NCI-H69 (cell line): ENCODE measurements at regions not wholly inside any gene's neighbourhood (a gene's known extent, or its start where the extent isn't known, plus 50 kb on each side); places are given as distances from the start of the nearest gene placed in this dataset.
A peak's percentile ranks its signal among the peaks of the same experiment; 100 is the strongest.

Experiments
- DNase-seq: peaks from one replicate; lab custom pipeline; 2025; lab: John Stamatoyannopoulos, UW

DNA sequence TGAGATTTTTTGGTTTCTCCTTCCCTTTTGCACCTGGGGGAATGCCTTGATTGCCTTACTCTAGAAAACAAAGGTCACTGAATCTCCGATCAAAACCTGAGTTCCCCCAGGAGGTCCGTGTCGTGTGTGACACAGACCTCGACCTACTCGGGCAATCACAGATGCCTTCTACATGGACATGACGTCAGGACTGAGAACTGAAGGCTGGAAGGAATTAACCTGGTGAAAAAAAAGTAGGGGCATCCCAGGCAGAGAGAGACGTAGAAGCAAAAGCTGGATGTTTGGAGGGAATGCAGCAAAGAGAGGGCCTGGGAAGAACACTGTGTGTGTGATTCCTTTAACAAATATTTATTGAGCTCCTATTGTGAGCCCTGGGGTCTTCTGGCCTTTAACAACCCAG, 178.0 kb downstream of the PRDM2 start:
- no peak for DNase-seq

DNA sequence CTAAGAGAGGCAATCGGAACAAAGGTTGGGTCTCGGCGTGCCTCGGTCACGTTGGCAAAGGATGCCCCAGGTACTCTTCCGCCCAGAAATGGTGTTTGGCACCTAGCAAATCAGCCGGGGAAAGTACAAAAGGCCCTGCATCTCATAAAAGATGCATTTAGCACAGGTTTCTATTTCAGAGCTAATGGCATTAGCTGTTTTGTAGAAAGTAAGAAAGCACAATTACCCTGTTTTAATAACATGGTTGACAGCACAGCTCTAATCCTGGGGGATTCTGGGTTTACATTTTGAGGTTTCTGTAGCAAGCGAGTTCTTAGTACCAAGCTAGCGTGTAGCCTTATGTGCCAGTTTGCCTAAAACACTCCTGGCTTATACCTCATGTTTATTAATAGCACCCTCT, 178.5 kb downstream of the PRDM2 start:
- DNase-seq = no peak

DNA sequence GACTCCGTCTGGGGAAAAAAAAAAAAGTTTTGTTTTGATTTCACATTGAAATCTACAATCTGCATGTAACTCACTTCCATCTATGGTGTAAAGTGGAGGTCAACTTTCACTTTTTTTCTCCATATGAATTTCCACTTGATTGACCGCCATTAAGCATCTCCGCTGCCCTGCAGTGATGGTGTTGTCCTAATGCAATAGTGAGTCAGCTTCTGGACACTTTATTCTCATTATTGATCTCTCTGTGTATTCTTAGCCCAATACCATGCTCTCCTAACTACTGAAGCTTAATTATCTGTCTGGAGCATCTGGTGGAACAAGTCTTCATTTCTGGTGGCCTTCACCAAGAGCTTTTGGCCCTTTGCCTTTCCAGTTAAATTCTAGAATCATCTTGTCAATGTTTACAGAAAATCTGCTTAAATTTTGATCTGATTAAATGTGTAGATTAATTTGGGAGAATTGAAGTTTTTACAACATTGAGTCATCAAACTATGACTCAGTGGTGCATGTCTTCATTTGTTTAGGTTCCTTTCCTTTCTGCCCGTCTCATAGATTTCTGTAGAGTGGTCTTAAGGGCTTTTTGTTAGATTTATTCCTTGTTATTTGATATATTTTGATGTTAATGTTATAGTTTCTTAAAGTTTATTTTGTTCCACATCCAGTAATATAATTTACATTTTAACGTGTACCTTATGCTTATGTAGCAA, 181.5 kb downstream of the PRDM2 start:
- no peak for DNase-seq

DNA sequence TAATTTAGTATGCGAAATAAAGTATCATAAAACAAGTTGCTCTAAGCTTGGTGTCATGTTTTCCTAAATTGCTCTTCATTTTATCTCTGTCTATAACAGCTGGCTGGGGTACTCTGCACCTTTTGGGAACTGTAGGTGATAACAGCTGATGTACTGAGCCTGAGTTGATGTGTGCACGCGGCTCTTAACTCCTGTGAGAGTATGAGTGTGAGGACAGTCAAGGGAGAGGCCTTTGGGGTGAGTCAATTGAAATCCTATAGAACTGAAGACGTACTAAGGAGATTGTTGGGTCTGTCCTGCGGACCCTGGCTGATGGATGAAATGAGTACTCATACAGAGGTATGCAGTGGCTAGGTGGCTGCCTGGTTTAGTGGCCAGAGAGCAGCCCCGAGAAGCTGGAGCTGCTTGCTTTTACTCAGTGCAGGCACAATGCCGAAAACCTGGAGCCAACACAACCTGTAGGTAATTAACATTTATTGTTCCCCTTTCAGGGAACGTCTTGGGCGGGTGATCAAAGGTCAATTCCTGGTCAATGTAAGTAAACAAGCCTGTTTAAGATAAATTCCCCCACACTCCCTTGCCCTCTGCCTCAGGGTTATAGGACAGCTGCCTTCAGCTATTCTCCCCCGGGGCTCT, 188.5 kb downstream of the PRDM2 start:
- no peak for DNase-seq

DNA sequence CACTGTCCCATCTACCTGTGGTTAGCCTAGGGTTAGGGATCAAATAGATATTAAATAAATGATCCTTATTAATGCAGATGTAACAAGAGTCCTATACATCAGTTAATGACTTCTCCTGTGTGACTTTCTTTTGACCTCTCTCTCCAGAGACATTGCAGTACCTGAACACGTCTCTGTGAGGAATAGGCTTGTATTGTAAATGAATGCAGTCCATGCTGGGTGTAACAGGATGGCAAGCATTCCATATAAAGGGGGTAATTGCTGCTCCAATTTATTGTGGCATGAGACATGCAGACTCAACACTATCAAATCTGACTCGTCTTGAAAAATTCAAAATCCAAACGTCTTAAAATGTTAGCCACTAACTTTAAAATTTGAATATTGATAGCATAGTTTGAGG, 189.5 kb downstream of the PRDM2 start:
- DNase-seq = no peak

DNA sequence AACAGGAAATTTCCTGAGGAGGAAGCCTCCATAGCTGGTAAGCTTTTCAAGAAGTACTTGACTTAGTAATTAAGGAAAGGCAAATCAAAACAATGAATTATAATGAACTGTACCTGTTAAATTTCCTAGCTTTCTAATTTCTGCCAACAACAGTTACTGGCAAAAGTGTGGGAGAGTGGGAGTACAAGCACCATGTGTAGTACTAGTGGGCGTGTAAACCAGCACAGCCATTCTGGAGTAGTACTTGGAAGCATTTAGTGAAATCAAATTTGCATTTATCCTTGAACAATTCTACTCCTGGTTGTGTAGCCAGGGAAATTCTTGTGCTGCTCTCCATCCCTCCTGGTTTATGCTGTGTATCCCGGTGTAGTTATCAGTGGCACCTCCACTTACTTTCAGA, 190.8 kb downstream of the PRDM2 start:
- DNase-seq = no peak

DNA sequence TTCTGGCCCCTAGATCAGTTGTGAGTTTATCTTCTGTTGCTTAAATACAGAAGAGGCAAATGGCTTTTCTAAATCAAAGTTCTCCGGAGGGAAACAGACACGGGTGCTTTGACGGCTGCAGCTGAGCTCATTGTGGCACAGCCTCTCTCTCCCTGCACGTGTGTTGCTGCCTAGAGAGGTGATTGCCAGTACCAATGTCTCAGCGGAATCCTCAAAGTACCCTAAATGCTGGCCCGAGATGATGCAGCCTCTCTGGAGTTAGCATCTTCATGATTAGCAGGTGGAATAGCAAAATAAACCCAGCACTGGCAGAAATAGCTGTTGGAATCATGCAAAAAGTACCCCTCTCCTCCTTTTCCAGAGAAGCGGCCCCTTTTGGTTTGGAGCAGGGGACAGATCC, 192.2 kb downstream of the PRDM2 start:
- DNase-seq = no peak

DNA sequence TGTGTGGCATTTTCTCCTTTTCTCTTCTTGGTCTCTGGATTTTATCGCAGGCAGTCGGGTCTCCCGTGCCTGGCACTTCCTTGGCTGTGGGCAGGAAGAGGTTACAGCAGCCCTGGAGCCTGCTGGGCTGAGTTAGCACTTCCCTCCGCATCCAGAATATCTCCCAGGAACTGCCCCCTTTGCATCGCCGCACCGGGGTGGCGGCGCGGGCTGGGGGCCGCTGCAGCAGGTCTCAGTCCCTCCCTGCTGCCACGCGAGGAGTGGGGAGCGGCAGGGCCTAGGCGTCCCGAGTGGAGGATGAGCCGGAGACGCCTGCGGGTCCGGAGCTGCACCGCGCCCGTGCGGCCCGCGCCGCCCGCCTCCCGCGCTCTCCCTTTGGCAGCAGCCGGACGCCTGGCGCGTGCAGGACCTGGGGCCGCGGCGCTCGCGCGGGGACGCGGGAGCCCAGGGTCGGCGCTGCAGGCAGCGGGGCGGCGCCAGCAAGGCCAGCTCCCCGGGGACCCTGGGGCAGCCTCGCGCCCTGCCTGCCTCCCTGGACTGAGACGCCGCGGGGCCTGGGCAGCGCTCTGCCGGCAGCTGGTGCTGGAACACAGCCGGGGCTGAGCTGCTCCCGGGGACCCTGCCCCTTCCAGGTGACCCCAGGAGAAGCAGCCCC, 192.8 kb downstream of the PRDM2 start:
- DNase-seq = peak; percentile 16

DNA sequence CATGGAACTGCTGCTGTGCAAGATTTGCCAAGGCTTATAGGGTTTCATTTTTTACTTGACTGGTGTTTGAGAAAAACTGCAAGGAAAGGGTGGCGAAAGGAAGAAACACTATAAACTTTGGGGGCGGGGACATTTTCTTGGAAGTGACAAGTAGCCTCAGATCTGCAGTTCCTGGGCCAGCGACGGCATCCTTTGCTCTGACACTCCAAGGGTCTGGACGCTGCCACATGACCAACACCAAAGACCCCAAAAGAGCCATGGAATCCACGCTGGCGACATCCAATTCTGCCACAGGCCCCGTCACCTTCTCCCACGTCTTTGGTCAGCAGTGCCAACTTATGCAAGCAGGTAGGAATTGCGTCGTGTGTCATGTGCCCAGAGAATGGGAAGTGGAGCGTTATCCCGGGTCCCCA, 193.4 kb downstream of the PRDM2 start:
- DNase-seq = no peak

DNA sequence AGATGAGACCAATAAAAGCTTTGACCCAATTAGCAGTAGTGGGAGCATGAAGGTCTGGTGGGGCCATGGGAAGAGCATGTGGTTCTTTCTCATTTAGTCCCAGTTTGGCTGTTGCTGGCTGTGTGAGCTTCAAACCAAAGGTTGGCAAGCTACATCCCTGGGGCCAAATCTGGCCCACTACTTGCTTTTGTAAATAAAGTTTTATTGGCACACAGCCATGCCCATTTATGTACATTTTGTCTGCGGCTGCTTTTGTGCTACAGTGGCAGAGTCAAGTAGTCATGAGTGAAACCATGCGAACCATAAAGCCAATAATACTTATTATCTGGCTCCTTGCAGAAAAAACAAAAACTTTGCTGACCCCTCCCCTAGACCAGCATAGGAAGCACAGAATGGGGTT, 196.9 kb downstream of the PRDM2 start:
- DNase-seq = peak; percentile 0

DNA sequence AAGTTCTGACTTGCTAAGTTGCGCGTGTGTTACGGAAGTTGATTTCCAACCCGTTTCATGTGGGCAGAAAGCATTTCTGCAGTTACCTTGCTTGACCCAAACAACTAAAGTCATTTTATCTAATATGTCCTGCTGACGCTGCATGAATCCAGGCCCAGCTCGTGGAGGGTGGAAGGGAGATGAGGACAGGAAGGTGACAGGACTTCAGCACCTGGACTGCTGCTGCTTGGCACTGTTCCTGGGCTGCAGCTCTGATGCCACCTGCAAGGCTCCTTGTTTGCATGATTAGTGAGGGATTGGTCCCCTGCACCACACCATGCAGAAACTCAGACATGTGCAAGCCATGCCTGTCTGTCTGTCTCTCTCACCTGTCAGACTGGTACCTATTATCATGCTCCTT, 198.4 kb downstream of the PRDM2 start:
- DNase-seq = no peak

DNA sequence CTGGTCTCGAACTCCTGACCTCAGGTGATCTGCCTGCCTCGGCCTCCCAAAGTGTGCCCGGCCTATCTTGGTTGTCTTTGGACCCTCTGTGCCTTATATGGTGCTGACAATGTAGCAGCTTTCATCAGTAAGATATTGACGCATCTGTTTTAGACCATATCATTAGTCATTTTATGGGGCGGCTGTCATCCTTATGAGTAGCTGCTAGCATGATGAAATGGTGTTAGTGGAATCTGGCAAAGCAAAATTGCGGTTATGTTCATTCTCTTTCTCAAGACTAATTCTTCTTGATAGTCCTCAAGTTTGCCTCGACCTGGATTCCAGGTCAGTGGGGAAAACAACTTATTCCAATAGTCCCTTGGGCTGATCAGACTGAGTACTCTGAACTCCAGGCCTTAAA, 199.9 kb downstream of the PRDM2 start:
- no peak for DNase-seq

DNA sequence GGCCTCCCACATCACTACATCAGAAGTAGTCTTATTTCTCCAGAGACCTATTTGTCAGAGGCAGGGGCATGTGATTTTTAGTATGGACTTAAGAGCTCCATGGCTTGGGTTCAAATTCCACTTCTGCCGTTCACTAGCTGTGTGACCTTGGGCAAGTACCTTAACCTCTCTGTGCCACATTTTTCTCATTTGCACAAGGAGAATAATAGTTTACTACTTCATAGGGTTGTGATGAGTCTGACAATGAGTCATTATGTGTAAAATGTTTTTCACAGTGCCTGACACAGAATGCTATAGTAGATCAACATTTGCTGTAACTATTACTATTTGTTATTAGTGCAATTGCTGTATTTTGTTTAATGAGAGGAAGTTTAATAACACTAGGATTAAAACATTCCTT, 200.6 kb downstream of the PRDM2 start:
- no peak for DNase-seq

DNA sequence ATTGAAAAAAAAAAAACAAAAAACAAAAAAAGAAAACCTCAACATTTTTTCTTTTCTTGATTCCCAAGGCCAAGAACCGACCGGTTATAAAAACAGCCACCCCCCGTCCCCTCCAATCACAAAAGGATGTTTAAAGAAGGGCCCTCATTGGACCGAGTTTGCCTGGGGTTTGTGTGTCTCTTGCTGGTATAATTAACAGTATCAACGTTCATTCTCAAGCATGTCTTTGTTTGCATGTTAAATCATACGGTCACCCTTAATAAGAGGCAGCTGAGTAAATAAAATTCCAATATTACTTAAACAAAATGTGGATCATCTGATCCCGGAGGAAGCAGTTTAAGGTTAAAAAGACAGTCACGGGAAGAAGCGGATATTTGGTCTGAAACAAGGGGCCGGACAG, 201.1 kb downstream of the PRDM2 start:
- peak; percentile 71 for DNase-seq

DNA sequence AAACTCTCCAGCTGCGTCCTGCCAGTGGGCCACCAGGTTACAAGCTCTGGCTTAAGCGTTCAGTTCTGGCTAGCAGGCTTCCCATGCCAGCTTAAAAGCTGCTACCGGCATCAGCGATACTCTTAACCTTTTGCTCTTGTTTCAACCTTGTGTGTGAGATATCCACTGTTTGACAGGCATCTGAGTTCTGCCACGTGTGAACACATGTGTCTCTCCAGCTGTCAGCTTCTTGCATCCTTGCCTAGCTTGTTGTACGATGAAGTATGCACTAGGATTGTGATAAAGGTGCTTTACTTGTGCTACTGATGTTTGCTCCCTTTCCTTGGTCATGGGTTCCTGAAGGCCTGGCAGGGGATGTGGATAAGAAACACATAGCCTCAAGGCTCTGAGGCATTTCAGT, 201.6 kb downstream of the PRDM2 start:
- DNase-seq = no peak

DNA sequence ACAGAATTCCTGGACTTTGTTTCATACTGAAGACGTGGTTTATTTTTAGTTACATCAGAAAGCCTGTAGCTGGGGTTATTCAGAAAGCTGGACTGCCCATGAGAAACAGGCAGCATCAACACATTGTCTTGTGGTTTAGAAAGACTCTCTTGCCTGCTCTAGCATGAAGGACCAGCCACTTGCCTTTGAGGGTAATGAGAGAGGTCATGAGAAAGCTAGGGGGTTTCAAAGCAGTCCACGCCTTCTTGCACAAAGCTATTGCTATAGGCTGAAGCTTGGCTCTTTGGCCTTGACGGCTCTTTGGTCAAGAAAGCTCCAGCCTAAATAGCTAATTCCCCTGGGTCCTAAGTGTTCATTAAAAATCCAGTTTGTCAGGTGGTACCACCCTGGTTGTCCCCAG, 208.1 kb downstream of the PRDM2 start:
- no peak for DNase-seq

DNA sequence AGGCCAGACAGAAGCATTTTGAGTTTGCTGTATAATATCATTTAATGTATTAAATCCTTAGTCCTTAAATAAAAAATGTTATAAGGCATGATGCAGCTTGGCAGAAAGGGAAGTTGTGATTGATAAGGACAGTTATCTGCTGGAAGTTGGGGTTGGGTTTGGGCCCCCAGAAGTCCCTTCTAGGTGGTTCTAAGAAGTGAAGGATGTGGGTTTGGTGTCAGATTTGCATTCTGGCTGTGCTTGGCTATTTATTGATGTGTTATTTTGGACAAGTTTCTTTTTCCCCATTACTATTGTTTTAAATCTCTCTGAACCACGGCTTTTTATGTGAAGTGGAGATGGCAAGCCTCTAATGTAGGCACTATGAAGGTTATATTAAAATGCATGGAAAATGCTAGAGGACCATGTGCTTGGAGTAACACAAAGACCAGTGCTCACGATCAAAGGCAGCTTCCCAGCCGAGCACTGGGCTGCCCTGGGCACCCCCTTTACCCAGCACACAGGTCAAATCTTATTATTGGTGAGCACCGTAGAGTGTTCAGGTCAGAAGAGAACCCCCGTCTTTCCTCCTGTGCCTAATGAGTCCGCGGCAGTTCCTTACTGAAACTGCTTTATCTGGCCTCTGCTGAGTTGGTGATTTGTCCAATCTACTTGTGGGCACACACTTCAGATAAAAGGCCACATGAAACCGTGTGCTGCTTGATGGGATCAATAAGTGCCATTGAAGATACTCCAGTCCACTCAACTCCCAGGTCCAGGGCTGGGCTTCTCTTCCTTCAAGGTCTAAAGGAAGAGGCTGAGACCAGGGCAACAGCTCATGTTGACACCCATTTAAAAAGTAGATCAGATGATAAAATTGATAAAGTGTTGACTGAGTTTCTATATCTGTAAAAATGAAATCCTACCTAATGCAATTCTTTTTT, 212.0 kb downstream of the PRDM2 start:
- DNase-seq = no peak

DNA sequence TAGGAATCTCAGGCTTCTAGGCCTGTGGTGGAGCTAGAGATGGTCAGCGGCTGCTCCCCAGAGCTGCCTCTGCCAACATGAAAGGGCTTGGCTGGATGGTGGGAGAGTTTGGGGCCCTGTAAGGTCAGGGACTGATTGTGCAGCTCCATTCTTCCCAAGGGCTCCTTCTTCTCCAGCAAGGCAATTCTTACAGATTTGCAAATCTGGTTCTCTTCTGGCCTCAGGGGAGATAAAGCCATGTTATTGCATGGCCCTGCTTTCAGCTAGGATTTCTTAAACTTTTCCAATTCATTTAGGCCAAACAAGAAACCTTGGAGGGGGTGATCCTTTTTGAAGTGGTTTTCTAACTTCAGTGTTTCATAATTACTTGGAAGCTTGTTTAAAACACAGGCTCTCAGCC, 213.4 kb downstream of the PRDM2 start:
- DNase-seq = no peak

DNA sequence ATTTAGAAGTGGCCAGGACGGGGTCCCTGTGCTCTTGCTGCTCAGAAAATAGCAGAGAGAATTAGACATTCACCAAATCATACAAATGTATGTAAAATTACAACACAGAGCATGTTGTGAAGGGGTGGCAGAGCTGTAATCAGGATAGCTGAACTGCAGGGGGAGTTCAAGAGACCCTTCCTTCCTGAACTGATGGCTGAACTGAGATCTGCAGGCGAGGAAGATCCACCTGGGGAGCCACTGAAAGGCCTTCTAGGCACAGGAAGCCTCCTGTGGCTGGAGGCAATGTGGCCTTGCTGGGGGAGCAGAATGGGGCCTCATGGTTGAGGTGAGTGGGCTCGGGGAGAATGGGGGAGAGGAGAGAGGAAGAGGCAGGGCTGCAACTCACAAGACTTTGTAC, 216.5 kb downstream of the PRDM2 start:
- no peak for DNase-seq

DNA sequence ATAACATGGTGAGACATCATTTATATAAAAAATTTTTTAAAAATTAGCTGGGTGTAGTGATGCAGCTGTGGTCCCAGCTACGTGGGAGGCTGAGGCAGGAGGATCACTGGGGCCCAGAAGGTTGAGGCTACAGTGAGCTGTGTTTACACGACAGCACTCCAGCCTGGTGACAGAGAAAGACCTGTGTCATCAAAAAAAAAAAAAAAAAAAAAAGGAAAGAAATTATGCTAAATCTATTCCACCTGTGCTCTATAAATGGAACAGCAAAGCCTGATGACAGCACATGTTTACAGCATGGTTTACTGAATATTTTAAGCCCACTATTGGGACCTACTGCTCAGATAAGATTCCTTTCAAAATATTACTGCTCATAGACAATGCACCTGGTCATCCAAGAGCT, 217.6 kb downstream of the PRDM2 start:
- no peak for DNase-seq

DNA sequence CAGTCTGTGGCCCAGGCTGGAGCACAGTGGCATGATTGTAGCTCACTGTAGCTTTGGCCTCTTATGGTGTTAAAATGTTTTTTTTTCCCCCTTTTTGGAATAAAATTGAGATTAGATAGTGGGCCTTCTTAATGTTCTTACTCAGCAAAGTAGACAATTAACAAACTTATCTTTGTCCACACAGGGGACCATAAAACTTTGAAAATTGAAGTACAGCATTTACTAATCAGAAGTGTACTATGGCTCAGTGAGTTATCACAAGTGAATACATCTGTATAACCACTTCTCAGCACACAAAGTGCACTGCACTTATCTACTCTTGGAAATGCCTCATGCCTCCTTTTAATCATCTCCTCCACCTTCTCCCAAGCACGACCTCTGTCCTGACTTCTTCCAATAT, 218.9 kb downstream of the PRDM2 start:
- no peak for DNase-seq

DNA sequence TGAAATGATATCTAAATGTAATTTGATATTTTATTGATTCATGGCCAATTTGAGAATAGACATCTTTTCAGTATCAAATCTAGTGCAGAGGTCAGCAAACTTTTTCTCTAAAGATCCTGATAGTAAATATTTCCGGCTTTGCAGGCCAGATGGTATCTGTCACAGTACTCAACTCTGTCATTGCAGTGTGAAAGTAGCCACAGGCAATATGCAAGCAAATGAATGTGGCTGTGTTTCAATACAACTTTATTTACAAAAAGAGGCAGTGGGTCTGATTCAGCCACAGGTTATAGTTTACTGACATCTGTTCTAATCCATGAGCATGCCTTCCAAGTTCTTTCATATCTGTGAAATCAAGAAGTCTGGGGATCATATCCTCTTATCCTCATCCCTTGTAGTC, 221.2 kb downstream of the PRDM2 start:
- no peak for DNase-seq
